SK-N-MC (cell line): ENCODE measurements at regions not wholly inside any gene's neighbourhood (a gene's known extent, or its start where the extent isn't known, plus 50 kb on each side); places are given as distances from the start of the nearest gene placed in this dataset.
"Not testable (repeated sequence)": the region's sequence is repeated elsewhere in the genome, so short reads cannot be mapped to it uniquely, and the experiment has no call there.

Source experiments
- EZH2 ChIP-seq: fragments of 200-600 bp; sonication (generic); IDR thresholded peaks from one replicate; pipeline ENCODE4 v1.6.1; 2017; ENCODE audit warnings: antibody characterized with exemption
- FOXP2 ChIP-seq: optimal IDR thresholded peaks from 2 replicates; pipeline ENCODE3; 2011; ENCODE audit warnings: mild to moderate bottlenecking, moderate library complexity; ENCODE audit not compliant: insufficient read depth; ENCODE audit errors: extremely low read length, control extremely low read depth
- POLR2AphosphoS5 ChIP-seq: IDR thresholded peaks from 2 replicates; pipeline ENCODE4 v1.6.1; 2012; ENCODE audit warnings: mild to moderate bottlenecking, low read depth, low read length, borderline replicate concordance

DNA sequence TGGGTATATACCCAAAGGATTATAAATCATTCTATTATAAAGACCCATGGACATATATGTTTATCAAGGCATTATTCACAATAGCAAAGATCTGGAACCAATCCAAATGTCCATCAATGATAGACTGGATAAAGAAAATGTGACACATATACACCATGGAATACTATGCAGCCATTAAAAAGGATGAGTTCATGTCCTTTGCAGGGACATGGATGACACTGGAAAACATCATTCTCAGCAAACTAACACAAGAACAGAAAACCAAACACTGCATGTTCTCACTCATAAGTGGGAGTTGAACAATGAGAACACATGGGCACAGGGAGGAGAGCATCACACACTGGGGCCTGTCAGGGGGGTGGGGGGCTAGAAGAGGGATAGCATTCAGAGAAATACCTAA, 136.9 kb upstream of the ST8SIA4 start:
- TF ChIP-seq POLR2AphosphoS5, FOXP2, EZH2: not testable (repeated sequence)
